HG02840 (cell line): ENCODE measurements at regions not wholly inside any gene's neighbourhood (a gene's known extent, or its start where the extent isn't known, plus 50 kb on each side); places are given as distances from the start of the nearest gene placed in this dataset.

Source experiments
- ATAC-seq: cut with Tn5 transposase; IDR thresholded peaks from one replicate; pipeline ENCODE4 v1.9.1; 2021; ENCODE audit warnings: mild to moderate bottlenecking, moderate library complexity, moderate number of reproducible peaks; ENCODE audit not compliant: unreplicated experiment, low FRiP score

GRCh38 chr4:32243926-32244325 is 1523.8 kb downstream of the PCDH7 start:
- no peak for ATAC-seq

GRCh38 chr4:32249040-32249439 is 1528.9 kb downstream of the PCDH7 start:
- no peak for ATAC-seq

- no peak for ATAC-seq
Measured at GRCh38 chr4:32251126-32251525, 1531.0 kb downstream of the PCDH7 start.

GRCh38 chr4:32251926-32252325 is 1531.8 kb downstream of the PCDH7 start:
- ATAC-seq: no peak

GRCh38 chr4:32254216-32254615 is 1534.0 kb downstream of the PCDH7 start:
- ATAC-seq: no peak

- no peak for ATAC-seq
Measured at GRCh38 chr4:32258986-32259385, 1538.8 kb downstream of the PCDH7 start.

- no peak for ATAC-seq
Measured at GRCh38 chr4:32261196-32261595, 1541.0 kb downstream of the PCDH7 start.

- no peak for ATAC-seq
Measured at GRCh38 chr4:32268863-32269262, 1548.7 kb downstream of the PCDH7 start.

- no peak for ATAC-seq
Measured at GRCh38 chr4:32290102-32290501, 1569.9 kb downstream of the PCDH7 start.

- ATAC-seq: no peak
Measured at GRCh38 chr4:32318926-32319325, 1598.8 kb downstream of the PCDH7 start.

GRCh38 chr4:32321421-32321820 is 1601.3 kb downstream of the PCDH7 start:
- no peak for ATAC-seq

- no peak for ATAC-seq
Measured at GRCh38 chr4:32334759-32335158, 1614.6 kb downstream of the PCDH7 start.

GRCh38 chr4:32337403-32337802 is 1617.2 kb downstream of the PCDH7 start:
- no peak for ATAC-seq

- ATAC-seq: no peak
Measured at GRCh38 chr4:32340591-32340990, 1620.4 kb downstream of the PCDH7 start.

- ATAC-seq: no peak
Measured at GRCh38 chr4:32341342-32341741, 1621.2 kb downstream of the PCDH7 start.

GRCh38 chr4:32342054-32342453 is 1621.9 kb downstream of the PCDH7 start:
- no peak for ATAC-seq

- ATAC-seq: no peak
Measured at GRCh38 chr4:32349026-32349425, 1628.9 kb downstream of the PCDH7 start.

- ATAC-seq: no peak
Measured at GRCh38 chr4:32374206-32374605, 1654.0 kb downstream of the PCDH7 start.

GRCh38 chr4:32393806-32394205 is 1673.6 kb downstream of the PCDH7 start:
- ATAC-seq: no peak

GRCh38 chr4:32394255-32394654 is 1674.1 kb downstream of the PCDH7 start:
- no peak for ATAC-seq

GRCh38 chr4:32396507-32397070 is 1676.4 kb downstream of the PCDH7 start:
- no peak for ATAC-seq

GRCh38 chr4:32400870-32401269 is 1680.7 kb downstream of the PCDH7 start:
- ATAC-seq: no peak

GRCh38 chr4:32417113-32417704 is 1697.0 kb downstream of the PCDH7 start:
- no peak for ATAC-seq
